ENCODE measurements at regions not wholly inside any gene's neighbourhood (a gene's known extent, or its start where the extent isn't known, plus 50 kb on each side); places are given as distances from the start of the nearest gene placed in this dataset.

- DNase-seq: no peak
Observed at GRCh38 chr11:122193457-122193856, 77.4 kb upstream of the BLID start.

GRCh38 chr11:122192634-122193255 is 76.7 kb upstream of the BLID start:
- no peak for DNase-seq

DNA sequence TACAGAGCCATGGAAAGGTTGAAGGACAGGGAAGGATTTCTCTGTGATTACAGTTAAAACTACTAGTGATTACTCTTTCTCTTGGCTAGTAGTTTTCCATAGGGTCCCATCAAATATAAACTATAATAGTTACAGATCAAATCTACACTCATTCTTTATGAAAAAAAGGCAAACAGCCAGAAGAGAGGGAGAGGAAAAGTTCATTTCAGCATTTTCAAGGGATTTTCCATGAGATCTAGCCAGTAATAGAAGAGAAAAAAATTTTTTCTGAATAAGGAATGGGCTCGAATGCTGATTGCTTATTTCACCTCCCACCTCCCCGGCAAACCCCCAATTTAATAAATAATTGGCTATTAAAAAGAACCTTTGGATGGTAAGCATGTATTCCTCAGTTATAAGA is 74.8 kb upstream of the BLID start:
- no peak for DNase-seq

- DNase-seq: no peak
Observed at GRCh38 chr11:122189229-122189628, 73.2 kb upstream of the BLID start.

- DNase-seq: no peak
Observed at GRCh38 chr11:122187373-122188165, 71.6 kb upstream of the BLID start.

DNA sequence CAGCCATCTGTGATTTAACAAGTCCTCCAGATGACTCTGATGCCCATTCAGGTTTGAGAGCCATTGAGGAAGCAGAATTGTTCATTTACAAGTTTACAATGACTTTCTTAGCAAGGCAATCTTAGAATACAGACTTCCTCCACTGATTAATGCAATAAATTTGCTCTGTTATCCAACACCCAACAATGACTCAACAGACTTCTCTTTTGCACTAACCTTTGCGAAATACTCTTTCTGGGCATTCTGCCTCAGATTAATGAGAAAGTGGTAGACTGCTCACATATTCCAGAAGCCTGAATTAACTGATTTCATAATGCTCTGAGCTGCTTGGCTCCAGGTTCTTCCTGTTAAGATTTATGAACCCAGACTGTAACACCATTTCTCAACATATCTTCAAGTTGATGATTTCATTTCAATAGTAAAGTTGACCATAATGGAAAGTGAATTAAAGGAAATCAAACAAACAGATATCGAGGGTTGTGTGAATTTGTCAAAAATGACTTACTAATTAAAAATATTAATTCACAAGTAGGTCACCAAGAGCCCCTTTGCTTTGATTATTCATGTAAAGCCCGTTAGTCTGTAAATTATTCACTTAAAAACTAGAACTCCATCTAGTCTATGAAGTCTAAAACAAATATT is 70.5 kb upstream of the BLID start:
- DNase-seq: no peak

- DNase-seq: no peak
Observed at GRCh38 chr11:122183933-122184332, 67.9 kb upstream of the BLID start.

DNA sequence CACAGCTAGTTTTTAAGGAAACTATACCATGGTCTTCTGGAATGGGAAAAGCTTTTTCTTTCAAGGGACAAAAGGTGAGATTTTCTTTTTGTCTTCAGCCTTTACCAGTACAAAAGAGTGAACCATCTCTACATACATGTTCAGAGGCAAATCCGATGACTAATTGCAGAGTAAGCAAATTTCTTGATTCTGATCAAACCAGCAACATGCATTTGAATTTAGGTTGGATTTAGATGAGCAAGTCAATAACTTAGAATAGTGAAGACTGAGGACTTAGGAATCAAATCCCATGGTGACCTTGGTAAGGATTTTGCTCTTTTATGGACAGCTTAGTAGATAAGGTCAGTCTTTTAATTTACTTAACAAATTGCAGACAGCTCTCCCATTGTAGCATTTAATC is 65.9 kb upstream of the BLID start:
- no peak for DNase-seq

GRCh38 chr11:122181372-122181771 is 65.4 kb upstream of the BLID start:
- DNase-seq: no peak

DNA sequence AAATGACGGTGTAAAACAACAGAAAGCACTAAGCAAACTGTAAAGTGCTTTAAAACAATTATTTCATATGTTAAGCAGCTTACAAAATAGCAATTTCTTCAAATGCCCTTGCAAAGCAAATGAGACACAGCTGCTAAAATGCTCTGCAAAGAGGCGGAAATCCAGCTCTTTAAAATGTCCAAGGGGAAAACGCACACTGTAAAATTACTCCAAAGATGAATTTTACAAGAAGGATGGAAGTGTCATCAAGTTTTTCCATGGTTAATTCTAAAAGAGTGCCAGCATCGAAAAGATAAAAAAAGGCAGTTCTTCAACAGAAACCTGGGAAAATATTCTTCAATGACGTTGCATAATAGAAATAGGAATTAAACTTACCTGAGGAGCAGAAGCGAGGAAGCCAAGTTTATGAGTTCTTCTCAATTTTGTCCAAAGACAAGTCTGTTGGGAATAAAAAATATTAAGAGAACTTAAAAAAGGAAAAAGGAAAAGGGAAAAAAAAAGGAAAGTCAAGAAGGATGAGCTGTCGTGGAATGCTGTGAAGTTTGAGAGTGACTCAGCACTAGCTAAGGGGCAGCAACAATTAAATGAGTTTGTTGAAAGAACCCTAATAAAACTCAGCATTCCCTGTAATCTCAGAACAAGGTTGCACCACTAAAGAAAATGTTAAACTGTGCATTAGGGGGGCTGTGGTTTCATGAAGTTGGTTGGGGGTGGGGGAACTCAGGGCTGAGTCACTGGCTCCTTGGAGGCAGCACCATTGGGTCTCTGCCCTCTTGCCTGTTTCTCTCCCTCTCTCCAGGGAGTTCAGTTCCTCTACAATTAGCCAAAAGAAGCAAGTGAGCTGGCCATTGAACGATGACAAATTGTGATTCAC is 64.2 kb upstream of the BLID start:
- DNase-seq: no peak

GRCh38 chr11:122178795-122179194 is 62.8 kb upstream of the BLID start:
- DNase-seq: no peak

DNA sequence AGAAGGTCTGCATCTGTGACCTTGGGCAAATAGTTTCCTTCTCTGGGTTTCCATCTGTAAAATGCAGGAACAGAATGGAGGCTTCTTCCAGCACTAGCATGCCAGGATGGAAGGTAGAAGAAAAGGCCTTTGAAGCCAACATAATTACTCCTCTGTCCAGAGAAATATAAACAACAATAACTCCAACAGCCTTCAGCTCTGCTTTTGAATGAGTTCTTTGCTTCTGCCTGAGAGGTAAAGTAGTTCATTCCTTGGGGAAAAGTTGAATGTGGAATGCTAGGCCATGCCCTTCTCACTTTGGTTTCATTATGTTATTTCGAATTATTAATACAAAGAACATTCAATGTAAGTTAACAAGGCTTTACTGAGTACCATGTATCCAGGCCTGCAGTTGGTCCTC is 61.2 kb upstream of the BLID start:
- DNase-seq: no peak

DNA sequence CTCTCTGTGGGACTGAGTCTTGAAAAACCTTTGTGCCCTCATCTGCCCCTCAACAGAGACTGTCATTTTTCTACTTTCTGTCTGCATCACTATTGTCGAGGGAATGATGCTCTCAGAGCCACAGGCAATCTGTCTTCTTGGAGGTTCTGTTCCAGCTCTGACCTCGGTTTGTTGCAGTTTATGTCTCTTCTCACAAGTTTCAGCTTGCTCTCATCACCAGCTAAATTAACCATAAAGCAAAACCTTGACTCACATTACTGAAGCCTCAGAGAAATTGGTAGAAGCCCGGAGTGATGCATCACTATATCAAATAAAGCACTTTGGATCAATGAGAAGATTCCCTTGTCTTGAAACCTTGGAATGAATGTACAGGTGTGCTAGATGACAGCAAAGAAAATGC is 60.6 kb upstream of the BLID start:
- DNase-seq: no peak

- DNase-seq: no peak
Observed at GRCh38 chr11:122175306-122175705, 59.3 kb upstream of the BLID start.

DNA sequence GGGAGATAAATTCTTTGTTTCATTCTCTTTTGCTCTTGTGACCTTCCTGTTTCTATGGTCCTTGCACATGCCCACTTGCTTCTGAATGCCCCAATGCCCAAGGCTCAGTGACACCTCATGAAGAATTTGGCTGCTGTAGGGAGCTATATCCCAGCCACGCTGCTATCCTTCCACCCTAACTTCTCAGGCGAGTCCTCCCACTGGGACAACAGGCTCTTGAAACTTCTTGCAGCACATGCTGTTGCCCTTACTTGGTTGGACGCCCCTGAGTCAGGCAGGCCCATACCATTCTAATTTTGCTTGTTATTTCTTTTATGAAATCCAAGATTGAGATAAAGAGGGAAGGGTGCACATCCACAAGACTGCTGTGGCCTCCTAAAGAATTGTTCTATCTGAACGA is 57.6 kb upstream of the BLID start:
- DNase-seq: no peak

GRCh38 chr11:122173074-122173450 is 57.0 kb upstream of the BLID start:
- no peak for DNase-seq

- DNase-seq: no peak
Observed at GRCh38 chr11:122172352-122173073, 56.5 kb upstream of the BLID start.

DNA sequence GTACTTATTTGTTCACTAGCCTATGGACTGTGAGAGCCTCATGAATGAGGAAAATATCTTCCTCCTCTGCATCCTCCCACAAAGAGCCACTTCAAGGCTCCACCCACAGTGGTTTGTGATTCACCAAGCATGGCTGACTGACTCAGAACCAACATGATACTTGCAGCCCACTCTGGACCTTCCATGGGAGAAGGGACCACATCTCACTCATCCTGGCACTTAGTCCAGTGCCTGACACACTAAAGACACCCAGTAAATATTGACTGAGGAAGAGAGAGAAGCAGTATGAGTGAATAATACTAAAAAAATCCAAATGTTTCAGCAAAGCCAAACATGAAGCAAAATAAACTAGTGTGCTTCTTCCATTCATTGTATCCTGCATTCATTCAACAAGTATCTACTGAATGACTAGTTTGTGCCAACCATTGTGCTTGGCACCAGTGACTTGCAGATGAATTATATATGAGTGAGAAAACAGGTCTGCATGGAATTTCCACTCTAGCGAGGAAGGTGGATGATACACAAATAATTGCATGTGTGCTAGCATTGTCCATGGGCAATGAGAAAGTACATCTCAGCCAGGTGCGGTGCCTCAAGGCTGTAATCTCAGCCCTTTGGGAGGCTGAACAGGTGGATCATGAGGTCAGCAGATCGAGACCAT is 54.9 kb upstream of the BLID start:
- no peak for DNase-seq

DNA sequence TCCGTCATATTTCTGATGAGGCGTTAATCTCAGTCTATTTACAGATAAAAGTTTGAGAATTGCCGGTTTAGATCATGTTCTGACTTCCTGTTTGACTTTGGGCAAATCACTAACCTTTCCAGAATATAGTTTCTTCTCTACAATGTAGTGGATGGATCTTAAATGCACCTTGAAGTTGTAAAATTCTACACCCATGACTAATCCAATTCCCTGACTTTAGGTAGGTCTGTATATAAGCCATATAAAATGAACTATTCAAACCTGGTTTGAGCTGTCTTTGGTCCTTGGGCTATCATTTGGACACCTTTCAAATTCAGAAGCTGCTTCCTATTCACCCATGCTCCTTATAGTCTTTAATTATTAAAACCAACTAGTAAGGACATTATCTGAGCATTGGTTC is 52.2 kb upstream of the BLID start:
- DNase-seq: no peak

GRCh38 chr11:122167100-122167499 is 51.1 kb upstream of the BLID start:
- no peak for DNase-seq

- DNase-seq: no peak
Observed at GRCh38 chr11:122165607-122166371, 49.8 kb upstream of the BLID start.

Data from stimulated activated CD4-positive, alpha-beta T cell treated with anti-CD3 and anti-CD28 coated beads, Interleukin-4, amount 100 ng/mL, for 24 hours (primary cell).